GM23338 (cell line): ENCODE measurements at regions not wholly inside any gene's neighbourhood (a gene's known extent, or its start where the extent isn't known, plus 50 kb on each side); places are given as distances from the start of the nearest gene placed in this dataset.

Source experiments
- ATAC-seq: fragments of 200-7000 bp; cut with Tn5 transposase; 3 replicates; pipeline ENCODE4 v1.9.1; 2020
- DNase-seq: peaks from one replicate; pipeline ENCODE4 v3.0.0-alpha.2; 2015; ENCODE audit warnings: low spot score
- H2AFZ ChIP-seq: fragments of 200-600 bp; sonication (generic); 2 replicates; pipeline ENCODE4 v1.8.0; 2016; ENCODE audit warnings: antibody characterized with exemption, mild to moderate bottlenecking, moderate library complexity
- H3F3A ChIP-seq: fragments of 200-600 bp; sonication (generic); replicated peaks from 2 replicates; pipeline ENCODE4 v1.8.0; 2017; ENCODE audit warnings: antibody characterized with exemption, mixed run types, low read depth
- H3K27ac ChIP-seq: fragments of 200-600 bp; sonication (generic); 2 replicates; pipeline ENCODE4 v1.6.1; 2016; ENCODE audit warnings: low read depth
- H3K27me3 ChIP-seq: fragments of 200-600 bp; sonication (generic); 2 replicates; pipeline ENCODE4 v1.8.0; 2016; ENCODE audit warnings: mild to moderate bottlenecking, mixed run types, moderate library complexity; ENCODE audit not compliant: insufficient read depth
- H3K36me3 ChIP-seq: fragments of 200-600 bp; sonication (generic); 2 replicates; pipeline ENCODE4 v1.8.0; 2016; ENCODE audit warnings: mild to moderate bottlenecking; ENCODE audit not compliant: insufficient read depth
- H3K4me1 ChIP-seq: fragments of 200-600 bp; sonication (generic); 2 replicates; pipeline ENCODE4 v1.8.0; 2016; ENCODE audit warnings: mild to moderate bottlenecking, moderate library complexity; ENCODE audit not compliant: insufficient read depth
- H3K4me2 ChIP-seq: fragments of 200-600 bp; sonication (generic); 2 replicates; pipeline ENCODE4 v1.7.1; 2017; ENCODE audit warnings: mixed run types
- H3K4me3 ChIP-seq: fragments of 200-600 bp; sonication (generic); 2 replicates; pipeline ENCODE4 v1.6.1; 2016; ENCODE audit warnings: mixed run types
- H3K79me2 ChIP-seq: fragments of 200-600 bp; sonication (generic); replicated peaks from 2 replicates; pipeline ENCODE4 v1.8.0; 2017; ENCODE audit warnings: mild to moderate bottlenecking; ENCODE audit not compliant: insufficient read depth
- H3K9me2 ChIP-seq: fragments of 200-600 bp; sonication (generic); 2 replicates; pipeline ENCODE4 v1.8.0; 2017; ENCODE audit not compliant: insufficient read depth
- H4K20me1 ChIP-seq: fragments of 200-600 bp; sonication (generic); replicated peaks from 2 replicates; pipeline ENCODE4 v1.8.0; 2017; ENCODE audit warnings: mild to moderate bottlenecking; ENCODE audit not compliant: insufficient read depth
- H3K27ac Mint-ChIP-seq: 2 replicates; pipeline ENCODE4 v1.8.0; 2020; ENCODE audit warnings: inconsistent platforms, mild to moderate bottlenecking, moderate library complexity, mixed read lengths
- H3K27me3 Mint-ChIP-seq: 3 replicates; pipeline ENCODE4 v1.8.0; 2022; ENCODE audit warnings: low read depth, mild to moderate bottlenecking, moderate library complexity, mixed read lengths, inconsistent platforms; ENCODE audit not compliant: insufficient read depth, poor library complexity
- H3K36me3 Mint-ChIP-seq: 3 replicates; pipeline ENCODE4 v1.8.0; 2021; ENCODE audit warnings: low read depth, mild to moderate bottlenecking, inconsistent platforms, moderate library complexity, mixed read lengths
- H3K4me1 Mint-ChIP-seq: 3 replicates; pipeline ENCODE4 v1.8.0; 2020; ENCODE audit warnings: mild to moderate bottlenecking, inconsistent platforms, mixed read lengths
- H3K4me3 Mint-ChIP-seq: 3 replicates; pipeline ENCODE4 v1.8.0; 2021; ENCODE audit warnings: moderate library complexity, mild to moderate bottlenecking, inconsistent platforms, mixed read lengths
- H3K9me3 Mint-ChIP-seq: 3 replicates; pipeline ENCODE4 v1.8.0; 2020; ENCODE audit warnings: moderate library complexity, mild to moderate bottlenecking, inconsistent platforms, mixed read lengths
- CREB1 ChIP-seq: fragments of 250-450 bp; sonication (Bioruptor Pico); IDR thresholded peaks from 2 replicates; pipeline ENCODE4 v1.5.0; 2020; ENCODE audit warnings: low read depth, mild to moderate bottlenecking, moderate library complexity
- CTCF ChIP-seq, 2 experiments: fragments of 200-600 bp in 1 of 2; sonication (generic) in 1 of 2; conservative IDR thresholded peaks; 2 replicates each; pipeline versions ENCODE4 v1.5.1 to v1.6.1; 2016 to 2017; ENCODE audit warnings: antibody characterized with exemption in 2 of 2, low read depth in 2 of 2, mild to moderate bottlenecking in 2 of 2, moderate library complexity in 1 of 2
- ETS1 ChIP-seq: IDR thresholded peaks from 2 replicates; pipeline ENCODE4 v1.6.1; 2016; ENCODE audit warnings: antibody characterized with exemption
- EZH2 ChIP-seq: fragments of 200-600 bp; sonication (generic); IDR thresholded peaks from one replicate; pipeline ENCODE4 v1.8.0; 2017; ENCODE audit warnings: antibody characterized with exemption, mild to moderate bottlenecking, low read depth; ENCODE audit not compliant: unreplicated experiment
- EZH2phosphoT487 ChIP-seq: fragments of 200-600 bp; sonication (generic); IDR thresholded peaks from one replicate; pipeline ENCODE4 v1.8.1; 2018; ENCODE audit warnings: antibody characterized with exemption; ENCODE audit not compliant: unreplicated experiment
- JUNB ChIP-seq: IDR thresholded peaks from one replicate; pipeline ENCODE4 v1.6.1; 2016; ENCODE audit warnings: antibody characterized with exemption; ENCODE audit not compliant: unreplicated experiment
- POLR2AphosphoS5 ChIP-seq: IDR thresholded peaks from 2 replicates; pipeline ENCODE4 v1.6.1; 2016; ENCODE audit warnings: antibody characterized with exemption, low read depth
- STAT1 ChIP-seq: IDR thresholded peaks from one replicate; pipeline ENCODE4 v1.6.1; 2016; ENCODE audit warnings: antibody characterized with exemption; ENCODE audit not compliant: unreplicated experiment
- ZNF462 ChIP-seq: fragments of 250-450 bp; sonication (Bioruptor Pico); IDR thresholded peaks from 2 replicates; pipeline ENCODE4 v1.5.0; 2020; ENCODE audit warnings: mild to moderate bottlenecking, moderate library complexity

GRCh38 chr1:88250915-88251314 is 433.2 kb upstream of the PKN2 start:
- no peaks in the 10 kb centered on the region for H3K79me2 ChIP-seq
- no peaks in the 10 kb centered on the region for H3K36me3 ChIP-seq
- H3K27me3 ChIP-seq: no peaks in the 10 kb centered on the region
- no peak overlapping the region for H2AFZ ChIP-seq
- no peak for TF ChIP-seq JUNB
- no peak overlapping the region for H3K4me3 ChIP-seq
- Mint-ChIP-seq H3K4me3 (no peak overlapping the region), H3K36me3 (no peaks in the 10 kb centered on the region), H3K9me3 (no peaks in the 10 kb centered on the region; the same call in 2 of the 3 replicates), H3K27ac (no peak overlapping the region), H3K27me3 (peaks cover 4% of the 10 kb centered on the region), H3K4me1 (peaks cover 10% of the 10 kb centered on the region; the same call in 2 of the 3 replicates)
- no peaks in the 10 kb centered on the region for H3F3A ChIP-seq
- no peak overlapping the region for H3K4me2 ChIP-seq
- 0 out of 2 replicates have a peak, but pooled peaks cover 3% of the 10 kb centered on the region for H3K9me2 ChIP-seq
- ATAC-seq (no peak), DNase-seq (no peak)
- H4K20me1 ChIP-seq: no peaks in the 10 kb centered on the region
- H3K4me1 ChIP-seq: peaks cover 11% of the 10 kb centered on the region
- H3K27ac ChIP-seq: no peak overlapping the region

- no peaks in the 10 kb centered on the region for H3K27me3 ChIP-seq
- ATAC-seq: no peak
Observed at GRCh38 chr1:88252745-88253144, 431.3 kb upstream of the PKN2 start.

GRCh38 chr1:88265606-88266005 is 418.5 kb upstream of the PKN2 start:
- Histone ChIP-seq H3K79me2 (no peaks in the 10 kb centered on the region), H3K4me2 (no peak overlapping the region), H3F3A (no peaks in the 10 kb centered on the region), H3K9me2 (no peaks in the 10 kb centered on the region), H3K27me3 (no peaks in the 10 kb centered on the region), H3K27ac (no peak overlapping the region), H3K4me3 (no peak overlapping the region), H2AFZ (no peak overlapping the region), H4K20me1 (no peaks in the 10 kb centered on the region), H3K4me1 (no peaks in the 10 kb centered on the region), H3K36me3 (no peaks in the 10 kb centered on the region)
- no peaks in the 10 kb centered on the region for H3K27me3 Mint-ChIP-seq
- DNase-seq (no peak), ATAC-seq (no peak)
- no peak overlapping the region for H3K4me3 Mint-ChIP-seq
- no peaks in the 10 kb centered on the region for H3K9me3 Mint-ChIP-seq
- no peaks in the 10 kb centered on the region for H3K36me3 Mint-ChIP-seq
- H3K27ac Mint-ChIP-seq: no peak overlapping the region
- no peaks in the 10 kb centered on the region for H3K4me1 Mint-ChIP-seq
- TF ChIP-seq CREB1 (CRISPR knock-in tag) (no peak), EZH2 (no peak), STAT1 (no peak), ETS1 (no peak), JUNB (no peak), ZNF462 (CRISPR knock-in tag) (no peak), POLR2AphosphoS5 (no peak), CTCF (conservative IDR thresholded peaks at IDR 0.05; ENCODE audit: low read depth in 2 of 2) (no peak)

More at GRCh38 chr1:88252745-88253144, 431.3 kb upstream of the PKN2 start:
- Histone ChIP-seq H3K4me2 (no peak overlapping the region), H3K79me2 (no peaks in the 10 kb centered on the region), H3K36me3 (no peaks in the 10 kb centered on the region), H3K4me3 (no peak overlapping the region), H3K4me1 (peaks cover 3% of the 10 kb centered on the region), H3K9me2 (0 out of 2 replicates have a peak, but pooled peaks cover 3% of the 10 kb centered on the region), H3F3A (no peaks in the 10 kb centered on the region), H2AFZ (no peak overlapping the region), H3K27ac (no peak overlapping the region), H4K20me1 (no peaks in the 10 kb centered on the region)
- peaks cover 4% of the 10 kb centered on the region; the same call in 2 of the 3 replicates for H3K4me1 Mint-ChIP-seq
- no peak overlapping the region for H3K4me3 Mint-ChIP-seq
- no peak overlapping the region for H3K27ac Mint-ChIP-seq
- TF ChIP-seq EZH2phosphoT487: no peak
- TF ChIP-seq STAT1: no peak
- no peaks in the 10 kb centered on the region; the same call in 2 of the 3 replicates for H3K9me3 Mint-ChIP-seq
- H3K36me3 Mint-ChIP-seq: no peaks in the 10 kb centered on the region
- no peaks in the 10 kb centered on the region for H3K27me3 Mint-ChIP-seq
- no peak for DNase-seq
